ENCODE measurements at regions not wholly inside any gene's neighbourhood (a gene's known extent, or its start where the extent isn't known, plus 50 kb on each side); places are given as distances from the start of the nearest gene placed in this dataset.

GRCh38 chr6:121730616-121731015 is 295.2 kb downstream of the GJA1 start:
- no peak overlapping the region for H3K14ac ChIP-seq (ENCODE audit: insufficient read depth, low read length)
- H3K27ac Mint-ChIP-seq: no peak overlapping the region
- no peaks in the 10 kb centered on the region for H3K23me2 ChIP-seq (ENCODE audit: insufficient read length, low read depth, low read length, poor library complexity, severe bottlenecking)
- no peak overlapping the region for H2BK12ac ChIP-seq (ENCODE audit: insufficient read length, low read depth, low read length)
- no peak overlapping the region for H2AK5ac ChIP-seq (ENCODE audit: insufficient read length, low read length)
- no peak overlapping the region for H3K9ac ChIP-seq (ENCODE audit: extremely low read depth, insufficient read length, low read length)
- H3K4ac ChIP-seq (ENCODE audit: low read depth, low read length): no peak overlapping the region
- no peak overlapping the region for H4K5ac ChIP-seq (ENCODE audit: insufficient read length, low read depth, low read length)
- no peaks in the 10 kb centered on the region for H4K20me1 ChIP-seq (ENCODE audit: control insufficient read depth, insufficient read depth, insufficient read length)
- H3T11ph ChIP-seq (ENCODE audit: low read length): no peak overlapping the region
- H3K36me3 Mint-ChIP-seq (ENCODE audit: insufficient read depth in 1 of 3, low read depth in 3 of 3): peaks cover 8 to 15% (median 13%) of the 10 kb centered on the region in 3 experiments
- H3K27ac ChIP-seq (ENCODE audit: insufficient read length, low read depth, low read length): no peak overlapping the region
- H4K91ac ChIP-seq (ENCODE audit: insufficient read length, low read depth, low read length): no peak overlapping the region
- no peak for DNase-seq
- no peak for TF ChIP-seq CTCF (conservative IDR thresholded peaks at IDR 0.05)
- H3K79me1 ChIP-seq (ENCODE audit: insufficient read depth, low read depth, low read length, poor library complexity, severe bottlenecking): no peaks in the 10 kb centered on the region
- no peak overlapping the region for H3K18ac ChIP-seq (ENCODE audit: insufficient read length, low read depth, low read length)
- no CpG with 5 or more reads among the region's 5 CpGs for WGBS (ENCODE audit: extremely low coverage, insufficient read length, low lambda C conversion rate)
- no peaks in the 10 kb centered on the region for H3K27me3 ChIP-seq (ENCODE audit: insufficient read depth, low read length)
- H3K4me1 ChIP-seq (ENCODE audit: insufficient read depth, low read length): no peaks in the 10 kb centered on the region; the same call in 1 of the 2 replicates
- peaks cover 13 to 18% of the 10 kb centered on the region in 2 experiments for H3K9me3 Mint-ChIP-seq
- H3K4me1 Mint-ChIP-seq: no peaks in the 10 kb centered on the region
- H3K4me2 ChIP-seq (ENCODE audit: insufficient read depth, insufficient read length, low read length): no peak overlapping the region
- no peak overlapping the region for H3K23ac ChIP-seq (ENCODE audit: insufficient read length, low read depth, low read length)
- no peaks in the 10 kb centered on the region for H3K9me3 ChIP-seq (ENCODE audit: control insufficient read depth, low read depth, low read length)
- H3K56ac ChIP-seq (ENCODE audit: insufficient read length, low read depth, low read length): no peak overlapping the region
- H3K4me3 Mint-ChIP-seq: no peak overlapping the region
- H3K79me2 ChIP-seq (ENCODE audit: insufficient read depth, low read length): no peaks in the 10 kb centered on the region
- no peak overlapping the region for H2BK20ac ChIP-seq (ENCODE audit: low read depth, low read length, poor library complexity, severe bottlenecking)
- no peaks in the 10 kb centered on the region for H3K27me3 Mint-ChIP-seq (ENCODE audit: low read depth)
- no peak overlapping the region for H2BK15ac ChIP-seq (ENCODE audit: low read depth, low read length)
- no peak overlapping the region for H2BK5ac ChIP-seq (ENCODE audit: insufficient read length, low read length)
- H4K8ac ChIP-seq (replicated peaks; ENCODE audit: insufficient read length, low read depth, low read length): no peak overlapping the region
- H2AFZ ChIP-seq (ENCODE audit: low read length): no peak overlapping the region
- H2BK120ac ChIP-seq (ENCODE audit: low read depth, low read length, poor library complexity, severe bottlenecking): no peak overlapping the region

All from H9 (cell line).